ENCODE measurements at regions not wholly inside any gene's neighbourhood (a gene's known extent, or its start where the extent isn't known, plus 50 kb on each side); places are given as distances from the start of the nearest gene placed in this dataset.
A peak's percentile ranks its signal among the peaks of the same experiment; 100 is the strongest.

DNA sequence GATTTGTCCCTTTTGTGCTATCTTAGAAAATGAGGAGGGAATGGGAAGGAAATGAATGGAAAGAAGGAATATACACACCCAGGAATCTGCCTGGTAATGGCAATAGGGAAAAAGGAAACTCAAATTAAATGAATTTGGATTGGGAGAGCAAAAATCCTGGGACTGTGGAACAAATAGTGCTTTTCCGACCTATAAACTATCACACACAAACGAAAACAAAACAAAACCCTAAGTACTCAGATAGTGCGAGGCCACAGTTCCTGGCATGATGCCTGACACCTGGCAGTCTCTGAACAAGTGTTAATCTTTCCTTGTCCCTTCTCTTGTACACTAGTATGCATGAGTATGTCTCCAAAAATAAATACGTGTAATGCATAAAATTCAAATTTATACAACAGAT lies 319.8 kb upstream of the SPAG17 start:
- TF ChIP-seq, protein P1, sequence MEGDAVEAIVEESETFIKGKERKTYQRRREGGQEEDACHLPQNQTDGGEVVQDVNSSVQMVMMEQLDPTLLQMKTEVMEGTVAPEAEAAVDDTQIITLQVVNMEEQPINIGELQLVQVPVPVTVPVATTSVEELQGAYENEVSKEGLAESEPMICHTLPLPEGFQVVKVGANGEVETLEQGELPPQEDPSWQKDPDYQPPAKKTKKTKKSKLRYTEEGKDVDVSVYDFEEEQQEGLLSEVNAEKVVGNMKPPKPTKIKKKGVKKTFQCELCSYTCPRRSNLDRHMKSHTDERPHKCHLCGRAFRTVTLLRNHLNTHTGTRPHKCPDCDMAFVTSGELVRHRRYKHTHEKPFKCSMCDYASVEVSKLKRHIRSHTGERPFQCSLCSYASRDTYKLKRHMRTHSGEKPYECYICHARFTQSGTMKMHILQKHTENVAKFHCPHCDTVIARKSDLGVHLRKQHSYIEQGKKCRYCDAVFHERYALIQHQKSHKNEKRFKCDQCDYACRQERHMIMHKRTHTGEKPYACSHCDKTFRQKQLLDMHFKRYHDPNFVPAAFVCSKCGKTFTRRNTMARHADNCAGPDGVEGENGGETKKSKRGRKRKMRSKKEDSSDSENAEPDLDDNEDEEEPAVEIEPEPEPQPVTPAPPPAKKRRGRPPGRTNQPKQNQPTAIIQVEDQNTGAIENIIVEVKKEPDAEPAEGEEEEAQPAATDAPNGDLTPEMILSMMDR (IDR thresholded peaks at IDR 0.05; ENCODE audit: borderline replicate concordance, extremely low read depth, insufficient read depth), result no peak
- FAIRE-seq (no peak), DNase-seq (peak in 2 of 5 donors; percentile 11 to 15)
- Histone ChIP-seq H3K27ac (ENCODE audit: low read depth in 2 of 2, low read length in 2 of 2) (no peak overlapping the region), H3K9me3 (ENCODE audit: control insufficient read depth in 2 of 3, insufficient read depth in 1 of 3, low read length in 3 of 3) (no peaks in the 10 kb centered on the region), H3K27me3 (ENCODE audit: control insufficient read depth, insufficient read depth, low read length) (no peaks in the 10 kb centered on the region), H3K9ac (ENCODE audit: low read length in 3 of 3) (no peak overlapping the region), H3K4me1 (ENCODE audit: control insufficient read depth in 2 of 3, insufficient read depth in 2 of 3, low read depth in 1 of 3, low read length in 3 of 3) (no peaks in the 10 kb centered on the region), H3K4me3 (ENCODE audit: low read length in 3 of 3) (no peak overlapping the region), H3K36me3 (ENCODE audit: control insufficient read depth in 2 of 3, insufficient read depth in 3 of 3, low read length in 3 of 3) (no peaks in the 10 kb centered on the region)
- intact Hi-C loops (cut with DNase I), result no loop called here

GRCh38 chr1:118504221-118504644 lies 319.2 kb upstream of the SPAG17 start:
- H3K4me1 ChIP-seq (ENCODE audit: control insufficient read depth in 2 of 3, insufficient read depth in 2 of 3, low read depth in 1 of 3, low read length in 3 of 3), result no peaks in the 10 kb centered on the region
- intact Hi-C loops (cut with DNase I), result no loop called here
- TF ChIP-seq, protein P1 (IDR thresholded peaks at IDR 0.05; ENCODE audit: borderline replicate concordance, extremely low read depth, insufficient read depth), result no peak
- no peak overlapping the region for H3K4me3 ChIP-seq (ENCODE audit: low read length in 3 of 3)
- H3K27ac ChIP-seq (ENCODE audit: low read depth in 2 of 2, low read length in 2 of 2), result no peak overlapping the region
- DNase-seq, result peak in 4 of 5 donors; percentile 49 to 76 (median 64)
- H3K9ac ChIP-seq (ENCODE audit: low read length in 3 of 3), result no peak overlapping the region
- no peaks in the 10 kb centered on the region for H3K27me3 ChIP-seq (ENCODE audit: control insufficient read depth, insufficient read depth, low read length)
- no peak for FAIRE-seq
- no peaks in the 10 kb centered on the region for H3K36me3 ChIP-seq (ENCODE audit: control insufficient read depth in 2 of 3, insufficient read depth in 3 of 3, low read length in 3 of 3)
- H3K9me3 ChIP-seq (ENCODE audit: control insufficient read depth in 2 of 3, insufficient read depth in 1 of 3, low read length in 3 of 3), result no peaks in the 10 kb centered on the region

- FAIRE-seq (no peak), DNase-seq (peak in 2 of 5 donors; percentile 61 to 69)
- no peaks in the 10 kb centered on the region for H3K27me3 ChIP-seq (ENCODE audit: control insufficient read depth, insufficient read depth, low read length)
- no peak overlapping the region for H3K4me3 ChIP-seq (ENCODE audit: low read length in 3 of 3)
- no peaks in the 10 kb centered on the region for H3K4me1 ChIP-seq (ENCODE audit: control insufficient read depth in 2 of 3, insufficient read depth in 2 of 3, low read depth in 1 of 3, low read length in 3 of 3)
- H3K27ac ChIP-seq (ENCODE audit: low read depth in 2 of 2, low read length in 2 of 2), result no peak overlapping the region
- H3K36me3 ChIP-seq (ENCODE audit: control insufficient read depth in 2 of 3, insufficient read depth in 3 of 3, low read length in 3 of 3), result no peaks in the 10 kb centered on the region
- no peak overlapping the region for H3K9ac ChIP-seq (ENCODE audit: low read length in 3 of 3)
- H3K9me3 ChIP-seq (ENCODE audit: control insufficient read depth in 2 of 3, insufficient read depth in 1 of 3, low read length in 3 of 3), result no peaks in the 10 kb centered on the region
- TF ChIP-seq, protein P1 (IDR thresholded peaks at IDR 0.05; ENCODE audit: borderline replicate concordance, extremely low read depth, insufficient read depth), result no peak
- intact Hi-C loops (cut with DNase I), result no loop called here
Measured at GRCh38 chr1:118503752-118504151, 318.7 kb upstream of the SPAG17 start.

DNA sequence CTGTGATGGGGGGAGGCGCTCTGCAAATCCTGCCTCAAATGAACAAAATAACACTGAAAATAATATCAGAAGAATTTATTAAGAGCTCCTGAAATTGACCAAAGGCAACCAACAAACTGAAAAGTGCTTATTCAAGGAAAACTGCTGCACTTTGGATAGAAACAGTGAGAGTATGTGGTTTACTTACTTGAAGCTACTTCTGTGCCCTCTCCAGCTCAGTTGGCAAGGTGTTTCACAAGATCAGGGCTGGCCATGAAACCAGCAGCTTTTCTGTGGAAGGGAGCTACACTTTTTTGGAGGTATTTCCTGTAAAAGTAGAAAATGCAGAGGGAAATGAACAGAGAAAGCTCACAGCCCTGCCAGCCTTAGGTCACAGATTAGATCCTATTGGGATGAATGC lies 310.0 kb upstream of the SPAG17 start:
- H3K4me3 ChIP-seq (ENCODE audit: low read length in 3 of 3), result no peak overlapping the region
- H3K27me3 ChIP-seq (ENCODE audit: control insufficient read depth, insufficient read depth, low read length), result no peaks in the 10 kb centered on the region
- FAIRE-seq (no peak), DNase-seq (no peak)
- TF ChIP-seq, protein P1 (IDR thresholded peaks at IDR 0.05; ENCODE audit: borderline replicate concordance, extremely low read depth, insufficient read depth), result no peak
- no peak overlapping the region for H3K27ac ChIP-seq (ENCODE audit: low read depth in 2 of 2, low read length in 2 of 2)
- intact Hi-C loops (cut with DNase I), result no loop called here
- H3K9ac ChIP-seq (ENCODE audit: low read length in 3 of 3), result no peak overlapping the region
- H3K36me3 ChIP-seq (ENCODE audit: control insufficient read depth in 2 of 3, insufficient read depth in 3 of 3, low read length in 3 of 3), result no peaks in the 10 kb centered on the region
- H3K9me3 ChIP-seq (ENCODE audit: control insufficient read depth in 2 of 3, insufficient read depth in 1 of 3, low read length in 3 of 3), result no peaks in the 10 kb centered on the region
- no peaks in the 10 kb centered on the region for H3K4me1 ChIP-seq (ENCODE audit: control insufficient read depth in 2 of 3, insufficient read depth in 2 of 3, low read depth in 1 of 3, low read length in 3 of 3)

All from kidney (tissue), 13 donors.